GM23338 (cell line): ENCODE measurements at regions not wholly inside any gene's neighbourhood (a gene's known extent, or its start where the extent isn't known, plus 50 kb on each side); places are given as distances from the start of the nearest gene placed in this dataset.

ENCODE experiments used
- ATAC-seq: fragments of 200-7000 bp; cut with Tn5 transposase; 3 replicates; pipeline ENCODE4 v1.9.1; 2020
- DNase-seq: peaks from one replicate; pipeline ENCODE4 v3.0.0-alpha.2; 2015; ENCODE audit warnings: low spot score
- H2AFZ ChIP-seq: fragments of 200-600 bp; sonication (generic); 2 replicates; pipeline ENCODE4 v1.8.0; 2016; ENCODE audit warnings: antibody characterized with exemption, mild to moderate bottlenecking, moderate library complexity
- H3F3A ChIP-seq: fragments of 200-600 bp; sonication (generic); replicated peaks from 2 replicates; pipeline ENCODE4 v1.8.0; 2017; ENCODE audit warnings: antibody characterized with exemption, mixed run types, low read depth
- H3K27ac ChIP-seq: fragments of 200-600 bp; sonication (generic); 2 replicates; pipeline ENCODE4 v1.6.1; 2016; ENCODE audit warnings: low read depth
- H3K27me3 ChIP-seq: fragments of 200-600 bp; sonication (generic); 2 replicates; pipeline ENCODE4 v1.8.0; 2016; ENCODE audit warnings: mild to moderate bottlenecking, mixed run types, moderate library complexity; ENCODE audit not compliant: insufficient read depth
- H3K36me3 ChIP-seq: fragments of 200-600 bp; sonication (generic); 2 replicates; pipeline ENCODE4 v1.8.0; 2016; ENCODE audit warnings: mild to moderate bottlenecking; ENCODE audit not compliant: insufficient read depth
- H3K4me1 ChIP-seq: fragments of 200-600 bp; sonication (generic); 2 replicates; pipeline ENCODE4 v1.8.0; 2016; ENCODE audit warnings: mild to moderate bottlenecking, moderate library complexity; ENCODE audit not compliant: insufficient read depth
- H3K4me2 ChIP-seq: fragments of 200-600 bp; sonication (generic); 2 replicates; pipeline ENCODE4 v1.7.1; 2017; ENCODE audit warnings: mixed run types
- H3K4me3 ChIP-seq: fragments of 200-600 bp; sonication (generic); 2 replicates; pipeline ENCODE4 v1.6.1; 2016; ENCODE audit warnings: mixed run types
- H3K79me2 ChIP-seq: fragments of 200-600 bp; sonication (generic); replicated peaks from 2 replicates; pipeline ENCODE4 v1.8.0; 2017; ENCODE audit warnings: mild to moderate bottlenecking; ENCODE audit not compliant: insufficient read depth
- H3K9me2 ChIP-seq: fragments of 200-600 bp; sonication (generic); 2 replicates; pipeline ENCODE4 v1.8.0; 2017; ENCODE audit not compliant: insufficient read depth
- H4K20me1 ChIP-seq: fragments of 200-600 bp; sonication (generic); replicated peaks from 2 replicates; pipeline ENCODE4 v1.8.0; 2017; ENCODE audit warnings: mild to moderate bottlenecking; ENCODE audit not compliant: insufficient read depth
- H3K27ac Mint-ChIP-seq: 2 replicates; pipeline ENCODE4 v1.8.0; 2020; ENCODE audit warnings: inconsistent platforms, mild to moderate bottlenecking, moderate library complexity, mixed read lengths
- H3K27me3 Mint-ChIP-seq: 3 replicates; pipeline ENCODE4 v1.8.0; 2022; ENCODE audit warnings: low read depth, mild to moderate bottlenecking, moderate library complexity, mixed read lengths, inconsistent platforms; ENCODE audit not compliant: insufficient read depth, poor library complexity
- H3K36me3 Mint-ChIP-seq: 3 replicates; pipeline ENCODE4 v1.8.0; 2021; ENCODE audit warnings: low read depth, mild to moderate bottlenecking, inconsistent platforms, moderate library complexity, mixed read lengths
- H3K4me1 Mint-ChIP-seq: 3 replicates; pipeline ENCODE4 v1.8.0; 2020; ENCODE audit warnings: mild to moderate bottlenecking, inconsistent platforms, mixed read lengths
- H3K4me3 Mint-ChIP-seq: 3 replicates; pipeline ENCODE4 v1.8.0; 2021; ENCODE audit warnings: moderate library complexity, mild to moderate bottlenecking, inconsistent platforms, mixed read lengths
- H3K9me3 Mint-ChIP-seq: 3 replicates; pipeline ENCODE4 v1.8.0; 2020; ENCODE audit warnings: moderate library complexity, mild to moderate bottlenecking, inconsistent platforms, mixed read lengths
- CREB1 ChIP-seq: fragments of 250-450 bp; sonication (Bioruptor Pico); IDR thresholded peaks from 2 replicates; pipeline ENCODE4 v1.5.0; 2020; ENCODE audit warnings: low read depth, mild to moderate bottlenecking, moderate library complexity
- EZH2 ChIP-seq: fragments of 200-600 bp; sonication (generic); IDR thresholded peaks from one replicate; pipeline ENCODE4 v1.8.0; 2017; ENCODE audit warnings: antibody characterized with exemption, mild to moderate bottlenecking, low read depth; ENCODE audit not compliant: unreplicated experiment
- REST ChIP-seq: IDR thresholded peaks from one replicate; pipeline ENCODE4 v1.6.1; 2018; ENCODE audit warnings: antibody characterized with exemption; ENCODE audit not compliant: unreplicated experiment
- ZNF331 ChIP-seq: fragments of 250-450 bp; sonication (Bioruptor Pico); IDR thresholded peaks from 2 replicates; pipeline ENCODE4 v1.5.0; 2020; ENCODE audit warnings: low read depth, mild to moderate bottlenecking, moderate library complexity
- ZNF462 ChIP-seq: fragments of 250-450 bp; sonication (Bioruptor Pico); IDR thresholded peaks from 2 replicates; pipeline ENCODE4 v1.5.0; 2020; ENCODE audit warnings: mild to moderate bottlenecking, moderate library complexity

GRCh38 chr5:105350486-105351140 lies 1788.0 kb upstream of the NUDT12 start (continued):
- no peak for TF ChIP-seq REST
- no peak for TF ChIP-seq ZNF331 (CRISPR knock-in tag)

GRCh38 chr5:105331558-105331957 lies 1769.0 kb upstream of the NUDT12 start:
- no peaks in the 10 kb centered on the region for H3F3A ChIP-seq
- Mint-ChIP-seq H3K27me3 (no peaks in the 10 kb centered on the region), H3K4me1 (no peaks in the 10 kb centered on the region), H3K4me3 (no peak overlapping the region), H3K9me3 (peaks cover 3% of the 10 kb centered on the region; the same call in 1 of the 3 replicates), H3K36me3 (no peaks in the 10 kb centered on the region), H3K27ac (no peak overlapping the region)
- no peaks in the 10 kb centered on the region for H3K36me3 ChIP-seq
- H3K4me2 ChIP-seq, result no peak overlapping the region
- DNase-seq (no peak), ATAC-seq (no peak)
- no peak overlapping the region for H2AFZ ChIP-seq
- no peak for TF ChIP-seq REST
- H4K20me1 ChIP-seq, result no peaks in the 10 kb centered on the region
- no peaks in the 10 kb centered on the region for H3K4me1 ChIP-seq
- H3K27me3 ChIP-seq, result no peaks in the 10 kb centered on the region
- H3K4me3 ChIP-seq, result no peak overlapping the region
- no peaks in the 10 kb centered on the region; the same call in 1 of the 2 replicates for H3K9me2 ChIP-seq
- H3K27ac ChIP-seq, result no peak overlapping the region
- H3K79me2 ChIP-seq, result no peaks in the 10 kb centered on the region

- H3K4me3 Mint-ChIP-seq, result no peak overlapping the region
- Histone ChIP-seq H3K36me3 (no peaks in the 10 kb centered on the region), H3K9me2 (no peaks in the 10 kb centered on the region), H3K79me2 (no peaks in the 10 kb centered on the region), H3K4me2 (no peak overlapping the region), H3K27me3 (no peaks in the 10 kb centered on the region), H3F3A (no peaks in the 10 kb centered on the region), H3K4me3 (no peak overlapping the region), H4K20me1 (no peaks in the 10 kb centered on the region), H3K4me1 (no peaks in the 10 kb centered on the region), H3K27ac (no peak overlapping the region), H2AFZ (no peak overlapping the region)
- no peak for ATAC-seq
- H3K4me1 Mint-ChIP-seq, result no peaks in the 10 kb centered on the region
- no peaks in the 10 kb centered on the region for H3K36me3 Mint-ChIP-seq
- TF ChIP-seq ZNF462, result no peak
- no peak for TF ChIP-seq EZH2
- no peak for TF ChIP-seq CREB1 (CRISPR knock-in tag)
- no peak for DNase-seq
- H3K27ac Mint-ChIP-seq, result no peak overlapping the region
- no peaks in the 10 kb centered on the region for H3K27me3 Mint-ChIP-seq
- peaks cover 3% of the 10 kb centered on the region; the same call in 1 of the 3 replicates for H3K9me3 Mint-ChIP-seq
These were observed 1767.6 kb upstream of the NUDT12 start for GRCh38 chr5:105330185-105330584.
